H1 (cell line): ENCODE measurements at regions not wholly inside any gene's neighbourhood (a gene's known extent, or its start where the extent isn't known, plus 50 kb on each side); places are given as distances from the start of the nearest gene placed in this dataset.

ENCODE experiments used
- CBX5 ChIP-seq: fragments of 300-800, 300-1000 bp; sonication (generic); IDR thresholded peaks from 2 replicates; pipeline ENCODE4 v1.7.1; 2016; ENCODE audit warnings: antibody characterized with exemption, low read length, low read depth
- EZH2 ChIP-seq: fragments of 200-600 bp; sonication (generic); IDR thresholded peaks from 2 replicates; pipeline ENCODE4 v1.7.1; 2012; ENCODE audit warnings: low read depth, mild to moderate bottlenecking, moderate library complexity, low read length, inconsistent platforms; ENCODE audit not compliant: severe bottlenecking
- HDAC6 ChIP-seq: IDR thresholded peaks from one replicate; pipeline ENCODE4 v1.7.1; 2012; ENCODE audit warnings: low read depth, mild to moderate bottlenecking, inconsistent platforms, low read length, moderate library complexity
- KDM5A ChIP-seq: fragments of 200-600 bp; IDR thresholded peaks from 2 replicates; pipeline ENCODE4 v1.7.1; 2012; ENCODE audit warnings: mild to moderate bottlenecking, low read length, inconsistent platforms, mixed read lengths
- MAFK ChIP-seq: IDR thresholded peaks from 2 replicates; pipeline ENCODE4 v1.6.1; 2012; ENCODE audit warnings: low read depth, mild to moderate bottlenecking, improper control_type of control experiment, low read length
- RBBP5 ChIP-seq: IDR thresholded peaks from 2 replicates; pipeline ENCODE4 v1.7.1; 2012; ENCODE audit warnings: low read depth, mild to moderate bottlenecking, inconsistent platforms, low read length, moderate library complexity, borderline replicate concordance
- SRF ChIP-seq: IDR thresholded peaks from 2 replicates; pipeline ENCODE4 v1.6.1; 2011; ENCODE audit warnings: mild to moderate bottlenecking, low read depth, low read length, moderate library complexity
- TF ChIP-seq, protein P1 (sequence below): fragments of 300-600 bp; sonication (generic); IDR thresholded peaks from 2 replicates; pipeline ENCODE4 v1.7.1; 2012; ENCODE audit warnings: low read length, moderate library complexity, mild to moderate bottlenecking, inconsistent platforms; ENCODE audit not compliant: insufficient replicate concordance
- TF ChIP-seq, protein P2 (sequence below): IDR thresholded peaks from 2 replicates; pipeline ENCODE4 v1.6.1; 2012; ENCODE audit warnings: low read length, inconsistent platforms

DNA sequence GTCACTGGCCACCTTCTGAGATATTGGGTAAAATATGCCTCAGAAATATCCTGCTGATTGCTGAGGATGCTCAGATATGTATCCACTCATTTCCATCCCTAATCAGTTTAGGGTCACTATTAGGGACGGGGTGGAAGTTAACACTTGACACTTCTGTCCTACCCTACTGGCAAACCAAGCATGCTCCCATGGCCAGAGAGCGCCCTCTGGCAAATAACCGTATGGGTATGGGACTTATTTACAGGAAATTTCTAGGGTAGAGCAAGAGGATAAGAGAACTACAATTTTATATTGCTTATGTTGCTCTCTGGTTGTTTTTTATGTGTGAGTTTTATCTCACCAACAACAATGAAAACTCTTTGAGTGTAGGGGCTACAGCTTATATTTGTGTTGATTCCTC, 86.8 kb upstream of the TSPAN7 start (continued):
- TF ChIP-seq, protein P1, sequence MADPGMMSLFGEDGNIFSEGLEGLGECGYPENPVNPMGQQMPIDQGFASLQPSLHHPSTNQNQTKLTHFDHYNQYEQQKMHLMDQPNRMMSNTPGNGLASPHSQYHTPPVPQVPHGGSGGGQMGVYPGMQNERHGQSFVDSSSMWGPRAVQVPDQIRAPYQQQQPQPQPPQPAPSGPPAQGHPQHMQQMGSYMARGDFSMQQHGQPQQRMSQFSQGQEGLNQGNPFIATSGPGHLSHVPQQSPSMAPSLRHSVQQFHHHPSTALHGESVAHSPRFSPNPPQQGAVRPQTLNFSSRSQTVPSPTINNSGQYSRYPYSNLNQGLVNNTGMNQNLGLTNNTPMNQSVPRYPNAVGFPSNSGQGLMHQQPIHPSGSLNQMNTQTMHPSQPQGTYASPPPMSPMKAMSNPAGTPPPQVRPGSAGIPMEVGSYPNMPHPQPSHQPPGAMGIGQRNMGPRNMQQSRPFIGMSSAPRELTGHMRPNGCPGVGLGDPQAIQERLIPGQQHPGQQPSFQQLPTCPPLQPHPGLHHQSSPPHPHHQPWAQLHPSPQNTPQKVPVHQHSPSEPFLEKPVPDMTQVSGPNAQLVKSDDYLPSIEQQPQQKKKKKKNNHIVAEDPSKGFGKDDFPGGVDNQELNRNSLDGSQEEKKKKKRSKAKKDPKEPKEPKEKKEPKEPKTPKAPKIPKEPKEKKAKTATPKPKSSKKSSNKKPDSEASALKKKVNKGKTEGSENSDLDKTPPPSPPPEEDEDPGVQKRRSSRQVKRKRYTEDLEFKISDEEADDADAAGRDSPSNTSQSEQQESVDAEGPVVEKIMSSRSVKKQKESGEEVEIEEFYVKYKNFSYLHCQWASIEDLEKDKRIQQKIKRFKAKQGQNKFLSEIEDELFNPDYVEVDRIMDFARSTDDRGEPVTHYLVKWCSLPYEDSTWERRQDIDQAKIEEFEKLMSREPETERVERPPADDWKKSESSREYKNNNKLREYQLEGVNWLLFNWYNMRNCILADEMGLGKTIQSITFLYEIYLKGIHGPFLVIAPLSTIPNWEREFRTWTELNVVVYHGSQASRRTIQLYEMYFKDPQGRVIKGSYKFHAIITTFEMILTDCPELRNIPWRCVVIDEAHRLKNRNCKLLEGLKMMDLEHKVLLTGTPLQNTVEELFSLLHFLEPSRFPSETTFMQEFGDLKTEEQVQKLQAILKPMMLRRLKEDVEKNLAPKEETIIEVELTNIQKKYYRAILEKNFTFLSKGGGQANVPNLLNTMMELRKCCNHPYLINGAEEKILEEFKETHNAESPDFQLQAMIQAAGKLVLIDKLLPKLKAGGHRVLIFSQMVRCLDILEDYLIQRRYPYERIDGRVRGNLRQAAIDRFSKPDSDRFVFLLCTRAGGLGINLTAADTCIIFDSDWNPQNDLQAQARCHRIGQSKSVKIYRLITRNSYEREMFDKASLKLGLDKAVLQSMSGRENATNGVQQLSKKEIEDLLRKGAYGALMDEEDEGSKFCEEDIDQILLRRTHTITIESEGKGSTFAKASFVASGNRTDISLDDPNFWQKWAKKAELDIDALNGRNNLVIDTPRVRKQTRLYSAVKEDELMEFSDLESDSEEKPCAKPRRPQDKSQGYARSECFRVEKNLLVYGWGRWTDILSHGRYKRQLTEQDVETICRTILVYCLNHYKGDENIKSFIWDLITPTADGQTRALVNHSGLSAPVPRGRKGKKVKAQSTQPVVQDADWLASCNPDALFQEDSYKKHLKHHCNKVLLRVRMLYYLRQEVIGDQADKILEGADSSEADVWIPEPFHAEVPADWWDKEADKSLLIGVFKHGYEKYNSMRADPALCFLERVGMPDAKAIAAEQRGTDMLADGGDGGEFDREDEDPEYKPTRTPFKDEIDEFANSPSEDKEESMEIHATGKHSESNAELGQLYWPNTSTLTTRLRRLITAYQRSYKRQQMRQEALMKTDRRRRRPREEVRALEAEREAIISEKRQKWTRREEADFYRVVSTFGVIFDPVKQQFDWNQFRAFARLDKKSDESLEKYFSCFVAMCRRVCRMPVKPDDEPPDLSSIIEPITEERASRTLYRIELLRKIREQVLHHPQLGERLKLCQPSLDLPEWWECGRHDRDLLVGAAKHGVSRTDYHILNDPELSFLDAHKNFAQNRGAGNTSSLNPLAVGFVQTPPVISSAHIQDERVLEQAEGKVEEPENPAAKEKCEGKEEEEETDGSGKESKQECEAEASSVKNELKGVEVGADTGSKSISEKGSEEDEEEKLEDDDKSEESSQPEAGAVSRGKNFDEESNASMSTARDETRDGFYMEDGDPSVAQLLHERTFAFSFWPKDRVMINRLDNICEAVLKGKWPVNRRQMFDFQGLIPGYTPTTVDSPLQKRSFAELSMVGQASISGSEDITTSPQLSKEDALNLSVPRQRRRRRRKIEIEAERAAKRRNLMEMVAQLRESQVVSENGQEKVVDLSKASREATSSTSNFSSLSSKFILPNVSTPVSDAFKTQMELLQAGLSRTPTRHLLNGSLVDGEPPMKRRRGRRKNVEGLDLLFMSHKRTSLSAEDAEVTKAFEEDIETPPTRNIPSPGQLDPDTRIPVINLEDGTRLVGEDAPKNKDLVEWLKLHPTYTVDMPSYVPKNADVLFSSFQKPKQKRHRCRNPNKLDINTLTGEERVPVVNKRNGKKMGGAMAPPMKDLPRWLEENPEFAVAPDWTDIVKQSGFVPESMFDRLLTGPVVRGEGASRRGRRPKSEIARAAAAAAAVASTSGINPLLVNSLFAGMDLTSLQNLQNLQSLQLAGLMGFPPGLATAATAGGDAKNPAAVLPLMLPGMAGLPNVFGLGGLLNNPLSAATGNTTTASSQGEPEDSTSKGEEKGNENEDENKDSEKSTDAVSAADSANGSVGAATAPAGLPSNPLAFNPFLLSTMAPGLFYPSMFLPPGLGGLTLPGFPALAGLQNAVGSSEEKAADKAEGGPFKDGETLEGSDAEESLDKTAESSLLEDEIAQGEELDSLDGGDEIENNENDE, result no peak
- TF ChIP-seq, protein P2, sequence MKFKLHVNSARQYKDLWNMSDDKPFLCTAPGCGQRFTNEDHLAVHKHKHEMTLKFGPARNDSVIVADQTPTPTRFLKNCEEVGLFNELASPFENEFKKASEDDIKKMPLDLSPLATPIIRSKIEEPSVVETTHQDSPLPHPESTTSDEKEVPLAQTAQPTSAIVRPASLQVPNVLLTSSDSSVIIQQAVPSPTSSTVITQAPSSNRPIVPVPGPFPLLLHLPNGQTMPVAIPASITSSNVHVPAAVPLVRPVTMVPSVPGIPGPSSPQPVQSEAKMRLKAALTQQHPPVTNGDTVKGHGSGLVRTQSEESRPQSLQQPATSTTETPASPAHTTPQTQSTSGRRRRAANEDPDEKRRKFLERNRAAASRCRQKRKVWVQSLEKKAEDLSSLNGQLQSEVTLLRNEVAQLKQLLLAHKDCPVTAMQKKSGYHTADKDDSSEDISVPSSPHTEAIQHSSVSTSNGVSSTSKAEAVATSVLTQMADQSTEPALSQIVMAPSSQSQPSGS, result no peak
- TF ChIP-seq RBBP5, result no peak
- TF ChIP-seq EZH2, result no peak
- no peak for TF ChIP-seq MAFK
- no peak for TF ChIP-seq KDM5A
- TF ChIP-seq HDAC6, result no peak
- no peak for TF ChIP-seq SRF
- TF ChIP-seq CBX5, result no peak
